Body of pancreas (tissue), 4 donors: ENCODE measurements at regions not wholly inside any gene's neighbourhood (a gene's known extent, or its start where the extent isn't known, plus 50 kb on each side); places are given as distances from the start of the nearest gene placed in this dataset.

Source experiments
- CTCF ChIP-seq, 7 experiments: fragments of 450-650 bp in 4 of 7; fragments of 200-600 bp in 3 of 7; sonication (generic) in 3 of 7; IDR thresholded peaks; one replicate each; pipeline ENCODE4 v1.5.1; 2016 to 2019; ENCODE audit warnings: antibody characterized with exemption in 7 of 7
- POLR2A ChIP-seq, 3 donors: fragments of 450-650 bp; IDR thresholded peaks; one replicate each; pipeline ENCODE4 v1.6.1; 2016; ENCODE audit warnings: antibody characterized with exemption in 3 of 3, mild to moderate bottlenecking in 2 of 3

DNA sequence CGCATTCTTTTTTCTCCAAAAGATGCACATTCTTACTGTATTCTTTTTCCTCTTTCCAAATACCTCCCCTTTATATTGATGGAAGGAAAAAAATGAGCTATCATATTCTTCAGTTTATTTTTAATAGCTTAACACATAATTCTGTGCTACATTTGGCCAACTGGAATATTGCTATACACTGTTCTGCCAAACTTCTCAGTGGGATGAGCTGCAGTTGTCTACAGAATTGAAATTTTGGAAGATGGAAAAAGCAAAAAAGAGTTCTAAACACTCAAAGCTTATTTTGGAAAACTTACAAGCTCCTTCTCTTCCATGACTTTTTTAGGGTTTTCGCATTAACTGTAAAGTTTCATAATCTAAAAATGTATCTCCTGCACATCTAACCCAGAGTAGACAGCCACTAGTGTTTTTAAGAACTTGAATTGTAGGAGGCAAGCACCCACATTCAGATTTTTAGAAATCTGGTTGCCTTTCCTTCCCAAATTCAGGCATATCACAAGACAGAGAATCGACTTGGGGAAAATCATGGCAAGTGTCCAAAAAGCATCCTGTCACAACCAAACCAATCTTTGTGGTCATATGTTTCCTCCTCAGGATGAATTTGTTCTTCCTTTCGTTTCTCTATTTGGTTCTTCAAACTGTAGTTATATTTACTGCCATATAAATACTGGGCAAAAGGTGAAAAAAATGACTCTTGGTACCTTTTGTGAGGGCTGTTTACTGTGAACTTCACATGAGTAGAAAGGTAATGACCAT is 111.4 kb upstream of the FRY start:
- no peak for TF ChIP-seq CTCF (IDR thresholded peaks at IDR 0.05)
- no peak for TF ChIP-seq POLR2A (IDR thresholded peaks at IDR 0.05)
